ENCODE measurements at regions not wholly inside any gene's neighbourhood (a gene's known extent, or its start where the extent isn't known, plus 50 kb on each side); places are given as distances from the start of the nearest gene placed in this dataset.

- H3K9me3 ChIP-seq (replicated peaks; ENCODE audit: control insufficient read depth, insufficient read depth, low read length) = no peaks in the 10 kb centered on the region
- BruUV-seq (replicated peaks) = no TSS peak
- ChIA-PET RAD21 (ENCODE audit: unreplicated experiment) (no interaction called here), POLR2A (no interaction called here), CTCF (interaction anchor here (0.6 kb wide), 1 partner anchor 202 kb away, joined by 3 read pairs; no protein-coding TSS in a partner anchor), SMC1A (ENCODE audit: uncharacterized antibody, unreplicated experiment) (no interaction called here)
- no peak for TF ChIP-seq NR2F1 (conservative IDR thresholded peaks at IDR 0.05)
- TF ChIP-seq STAT3 (IDR thresholded peaks at IDR 0.05; ENCODE audit: low read depth, low read length) = no peak
- TF ChIP-seq NFIC (IDR thresholded peaks at IDR 0.05; ENCODE audit: low read depth, low read length) = no peak
- TF ChIP-seq ZBTB40 (IDR thresholded peaks at IDR 0.05; ENCODE audit: borderline replicate concordance) = no peak
- TF ChIP-seq CHD4 (IDR thresholded peaks at IDR 0.05) = no peak
- TF ChIP-seq TARDBP (IDR thresholded peaks at IDR 0.05; ENCODE audit: borderline replicate concordance) = no peak
- TF ChIP-seq MYC (IDR thresholded peaks at IDR 0.05; ENCODE audit: insufficient read depth, insufficient read length, insufficient replicate concordance, low read length, severe bottlenecking) = no peak
- TF ChIP-seq, protein P1, sequence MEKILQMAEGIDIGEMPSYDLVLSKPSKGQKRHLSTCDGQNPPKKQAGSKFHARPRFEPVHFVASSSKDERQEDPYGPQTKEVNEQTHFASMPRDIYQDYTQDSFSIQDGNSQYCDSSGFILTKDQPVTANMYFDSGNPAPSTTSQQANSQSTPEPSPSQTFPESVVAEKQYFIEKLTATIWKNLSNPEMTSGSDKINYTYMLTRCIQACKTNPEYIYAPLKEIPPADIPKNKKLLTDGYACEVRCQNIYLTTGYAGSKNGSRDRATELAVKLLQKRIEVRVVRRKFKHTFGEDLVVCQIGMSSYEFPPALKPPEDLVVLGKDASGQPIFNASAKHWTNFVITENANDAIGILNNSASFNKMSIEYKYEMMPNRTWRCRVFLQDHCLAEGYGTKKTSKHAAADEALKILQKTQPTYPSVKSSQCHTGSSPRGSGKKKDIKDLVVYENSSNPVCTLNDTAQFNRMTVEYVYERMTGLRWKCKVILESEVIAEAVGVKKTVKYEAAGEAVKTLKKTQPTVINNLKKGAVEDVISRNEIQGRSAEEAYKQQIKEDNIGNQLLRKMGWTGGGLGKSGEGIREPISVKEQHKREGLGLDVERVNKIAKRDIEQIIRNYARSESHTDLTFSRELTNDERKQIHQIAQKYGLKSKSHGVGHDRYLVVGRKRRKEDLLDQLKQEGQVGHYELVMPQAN (conservative IDR thresholded peaks at IDR 0.05) = no peak
- TF ChIP-seq, protein P2, sequence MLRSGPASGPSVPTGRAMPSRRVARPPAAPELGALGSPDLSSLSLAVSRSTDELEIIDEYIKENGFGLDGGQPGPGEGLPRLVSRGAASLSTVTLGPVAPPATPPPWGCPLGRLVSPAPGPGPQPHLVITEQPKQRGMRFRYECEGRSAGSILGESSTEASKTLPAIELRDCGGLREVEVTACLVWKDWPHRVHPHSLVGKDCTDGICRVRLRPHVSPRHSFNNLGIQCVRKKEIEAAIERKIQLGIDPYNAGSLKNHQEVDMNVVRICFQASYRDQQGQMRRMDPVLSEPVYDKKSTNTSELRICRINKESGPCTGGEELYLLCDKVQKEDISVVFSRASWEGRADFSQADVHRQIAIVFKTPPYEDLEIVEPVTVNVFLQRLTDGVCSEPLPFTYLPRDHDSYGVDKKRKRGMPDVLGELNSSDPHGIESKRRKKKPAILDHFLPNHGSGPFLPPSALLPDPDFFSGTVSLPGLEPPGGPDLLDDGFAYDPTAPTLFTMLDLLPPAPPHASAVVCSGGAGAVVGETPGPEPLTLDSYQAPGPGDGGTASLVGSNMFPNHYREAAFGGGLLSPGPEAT (IDR thresholded peaks at IDR 0.05; ENCODE audit: low read depth) = no peak
- TF ChIP-seq TAF1 (IDR thresholded peaks at IDR 0.05; ENCODE audit: borderline replicate concordance, low read depth, low read length) = no peak
- TF ChIP-seq NR2C1 (IDR thresholded peaks at IDR 0.05) = no peak
- TF ChIP-seq, protein P3, sequence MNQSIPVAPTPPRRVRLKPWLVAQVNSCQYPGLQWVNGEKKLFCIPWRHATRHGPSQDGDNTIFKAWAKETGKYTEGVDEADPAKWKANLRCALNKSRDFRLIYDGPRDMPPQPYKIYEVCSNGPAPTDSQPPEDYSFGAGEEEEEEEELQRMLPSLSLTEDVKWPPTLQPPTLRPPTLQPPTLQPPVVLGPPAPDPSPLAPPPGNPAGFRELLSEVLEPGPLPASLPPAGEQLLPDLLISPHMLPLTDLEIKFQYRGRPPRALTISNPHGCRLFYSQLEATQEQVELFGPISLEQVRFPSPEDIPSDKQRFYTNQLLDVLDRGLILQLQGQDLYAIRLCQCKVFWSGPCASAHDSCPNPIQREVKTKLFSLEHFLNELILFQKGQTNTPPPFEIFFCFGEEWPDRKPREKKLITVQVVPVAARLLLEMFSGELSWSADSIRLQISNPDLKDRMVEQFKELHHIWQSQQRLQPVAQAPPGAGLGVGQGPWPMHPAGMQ (IDR thresholded peaks at IDR 0.05; ENCODE audit: borderline replicate concordance) = no peak
- no peak for DNase-seq (ENCODE audit: low read depth, low spot score)
- H4K20me1 ChIP-seq (ENCODE audit: control insufficient read depth, insufficient read depth) = no peaks in the 10 kb centered on the region
- intact Hi-C loops (cut with micrococcal nuclease; ENCODE audit: unreplicated experiment) (no loop called here), in situ Hi-C loops (cut with MboI) (no loop called here)
- no peaks in the 10 kb centered on the region for H3K79me2 ChIP-seq (ENCODE audit: control insufficient read depth, insufficient read depth, low read length)
- no peak overlapping the region for H3K4me3 ChIP-seq
- no peaks in the 10 kb centered on the region for H3K27me3 ChIP-seq (replicated peaks in 1 of 2; ENCODE audit: control insufficient read depth in 2 of 2, insufficient read depth in 2 of 2, low read length in 1 of 2)
- H3K36me3 ChIP-seq (ENCODE audit: control insufficient read depth in 2 of 2, insufficient read depth in 2 of 2, low read length in 1 of 2) = no peaks in the 10 kb centered on the region
- no peak overlapping the region for H3K9ac ChIP-seq (ENCODE audit: control insufficient read depth, insufficient read depth, low read length)
- no peaks in the 10 kb centered on the region for H3K4me1 ChIP-seq (ENCODE audit: control insufficient read depth, insufficient read depth, low read length)
- 82% methylated on average over 1 of the region's 1 CpG for WGBS (ENCODE audit: insufficient coverage, insufficient replicate concordance, low lambda C conversion rate, missing lambda C conversion rate)
- no peak overlapping the region for H3K4me2 ChIP-seq (ENCODE audit: control insufficient read depth, insufficient read depth)
- no peak overlapping the region for H3K27ac ChIP-seq (ENCODE audit: control insufficient read depth, insufficient read depth)
- no peak for ATAC-seq
- no peak overlapping the region for H2AFZ ChIP-seq (ENCODE audit: control insufficient read depth, low read depth, low read length)
- no peak for FAIRE-seq
Observed at GRCh38 chr11:93033093-93033492, 63.6 kb downstream of the MTNR1B start.

Data from GM12878 (cell line).